OCI-LY1 (cell line): ENCODE measurements at regions not wholly inside any gene's neighbourhood (a gene's known extent, or its start where the extent isn't known, plus 50 kb on each side); places are given as distances from the start of the nearest gene placed in this dataset.

Source experiments
- H2AFZ ChIP-seq: fragments of 200-600 bp; sonication (generic), shearing (Covaris generic); 2 replicates; pipeline ENCODE4 v1.6.0; 2014; ENCODE audit warnings: antibody characterized with exemption, mild to moderate bottlenecking, low read length
- H3F3A ChIP-seq: fragments of 200-600 bp; sonication (generic), shearing (Covaris generic); 2 replicates; pipeline ENCODE4 v1.6.0; 2014; ENCODE audit warnings: mild to moderate bottlenecking, antibody characterized with exemption, low read length, moderate library complexity; ENCODE audit not compliant: insufficient read depth
- H3K27ac ChIP-seq: fragments of 200-600 bp; sonication (generic); 2 replicates; pipeline ENCODE4 v1.5.1; 2014; ENCODE audit warnings: low read length, mixed run types, mild to moderate bottlenecking, low read depth; ENCODE audit not compliant: poor library complexity, severe bottlenecking
- H3K27me3 ChIP-seq: fragments of 200-600 bp; sonication (generic); 2 replicates; pipeline ENCODE4 v1.6.0; 2014; ENCODE audit warnings: antibody characterized with exemption, mild to moderate bottlenecking, low read length, moderate library complexity; ENCODE audit not compliant: insufficient read depth
- H3K36me3 ChIP-seq: fragments of 200-600 bp; sonication (generic); 2 replicates; pipeline ENCODE4 v1.6.1; 2014; ENCODE audit warnings: mild to moderate bottlenecking, antibody characterized with exemption, low read length, moderate library complexity, mixed read lengths; ENCODE audit not compliant: insufficient read depth
- H3K4me1 ChIP-seq: fragments of 200-600 bp; sonication (generic); 2 replicates; pipeline ENCODE4 v1.5.1; 2014; ENCODE audit warnings: mild to moderate bottlenecking, low read length, moderate library complexity; ENCODE audit not compliant: insufficient read depth, severe bottlenecking
- H3K4me2 ChIP-seq: fragments of 200-600 bp; sonication (generic), shearing (Covaris generic); 2 replicates; pipeline ENCODE4 v1.6.1; 2014; ENCODE audit warnings: low read length
- H3K4me3 ChIP-seq: fragments of 200-600 bp; sonication (generic); 2 replicates; pipeline ENCODE4 v1.5.1; 2014; ENCODE audit warnings: low read length, low read depth, mild to moderate bottlenecking, mixed read lengths; ENCODE audit not compliant: poor library complexity, severe bottlenecking
- H3K79me2 ChIP-seq: fragments of 200-600 bp; shearing (Covaris generic); 2 replicates; pipeline ENCODE4 v1.6.1; 2016; ENCODE audit warnings: mixed run types, low read length, mixed read lengths; ENCODE audit not compliant: insufficient read depth
- H3K9ac ChIP-seq: fragments of 200-600 bp; sonication (generic), shearing (Covaris generic); 2 replicates; pipeline ENCODE4 v1.6.1; 2014; ENCODE audit warnings: mild to moderate bottlenecking, low read length, mixed read lengths
- H3K9me2 ChIP-seq: fragments of 200-600 bp; sonication (generic), shearing (Covaris generic); 2 replicates; pipeline ENCODE4 v1.6.1; 2014; ENCODE audit warnings: low read depth, mild to moderate bottlenecking, low read length, mixed read lengths
- H3K9me3 ChIP-seq: fragments of 200-600 bp; shearing (Covaris generic); 2 replicates; pipeline ENCODE4 v1.6.1; 2014; ENCODE audit warnings: low read length, mixed read lengths
- H4K20me1 ChIP-seq: fragments of 200-600 bp; sonication (generic), shearing (Covaris generic); 2 replicates; pipeline ENCODE4 v1.6.0; 2016; ENCODE audit warnings: mild to moderate bottlenecking, low read length; ENCODE audit not compliant: insufficient read depth
- CTCF ChIP-seq: fragments of 200-600 bp; sonication (generic), shearing (Covaris generic); IDR thresholded peaks from 2 replicates; pipeline ENCODE4 v1.5.1; 2017; ENCODE audit warnings: mild to moderate bottlenecking, antibody characterized with exemption, low read length, moderate library complexity, mixed read lengths
- EZH2 ChIP-seq: fragments of 200-600 bp; sonication (generic), shearing (Covaris generic); IDR thresholded peaks from 2 replicates; pipeline ENCODE4 v1.8.0; 2017; ENCODE audit warnings: borderline replicate concordance, mixed run types, mild to moderate bottlenecking, antibody characterized with exemption, low read length, moderate library complexity, mixed read lengths

- Histone ChIP-seq H3K9ac (no peak overlapping the region), H3K36me3 (no peaks in the 10 kb centered on the region), H3K27me3 (no peaks in the 10 kb centered on the region), H3K4me3 (no peak overlapping the region), H3F3A (no peaks in the 10 kb centered on the region), H3K79me2 (no peaks in the 10 kb centered on the region), H2AFZ (no peak overlapping the region), H3K9me3 (no peaks in the 10 kb centered on the region), H3K4me1 (no peaks in the 10 kb centered on the region), H3K4me2 (no peak overlapping the region), H3K27ac (no peak overlapping the region), H4K20me1 (no peaks in the 10 kb centered on the region), H3K9me2 (no peaks in the 10 kb centered on the region)
- TF ChIP-seq CTCF (no peak), EZH2 (no peak)
Observed at GRCh38 chr17:13363771-13364170, 238.0 kb downstream of the HS3ST3A1 start.

- Histone ChIP-seq H3K4me3 (no peak overlapping the region), H3K9me2 (no peaks in the 10 kb centered on the region), H3K79me2 (no peaks in the 10 kb centered on the region), H3K27ac (no peak overlapping the region), H2AFZ (no peak overlapping the region), H3K4me2 (no peak overlapping the region), H3F3A (no peaks in the 10 kb centered on the region), H3K9me3 (no peaks in the 10 kb centered on the region), H3K9ac (no peak overlapping the region), H3K4me1 (no peaks in the 10 kb centered on the region), H4K20me1 (no peaks in the 10 kb centered on the region), H3K36me3 (no peaks in the 10 kb centered on the region), H3K27me3 (no peaks in the 10 kb centered on the region)
- TF ChIP-seq EZH2 = no peak
- no peak for TF ChIP-seq CTCF
Observed at GRCh38 chr17:13362341-13363122, 239.2 kb downstream of the HS3ST3A1 start.

- no peaks in the 10 kb centered on the region for H4K20me1 ChIP-seq
- H3F3A ChIP-seq = no peaks in the 10 kb centered on the region
- no peak overlapping the region for H3K27ac ChIP-seq
- no peaks in the 10 kb centered on the region for H3K36me3 ChIP-seq
- H3K4me3 ChIP-seq = no peak overlapping the region
- TF ChIP-seq EZH2 = no peak
- TF ChIP-seq CTCF = no peak
- no peak overlapping the region for H3K4me2 ChIP-seq
- H2AFZ ChIP-seq = no peak overlapping the region
- no peaks in the 10 kb centered on the region for H3K9me3 ChIP-seq
- no peaks in the 10 kb centered on the region for H3K27me3 ChIP-seq
- H3K9me2 ChIP-seq = no peaks in the 10 kb centered on the region
- H3K4me1 ChIP-seq = no peaks in the 10 kb centered on the region
- H3K79me2 ChIP-seq = no peaks in the 10 kb centered on the region
- no peak overlapping the region for H3K9ac ChIP-seq
Observed at GRCh38 chr17:13359774-13360173, 242.0 kb downstream of the HS3ST3A1 start.
